ENCODE measurements at regions not wholly inside any gene's neighbourhood (a gene's known extent, or its start where the extent isn't known, plus 50 kb on each side); places are given as distances from the start of the nearest gene placed in this dataset.

GRCh38 chr2:52288596-52288995 is 1256.7 kb upstream of the NRXN1 start:
- TF ChIP-seq CTCF (IDR thresholded peaks at IDR 0.05) (no peak), POLR2A (IDR thresholded peaks at IDR 0.05) (no peak)

Data from right lobe of liver (tissue), 4 donors.